ENCODE measurements at regions not wholly inside any gene's neighbourhood (a gene's known extent, or its start where the extent isn't known, plus 50 kb on each side); places are given as distances from the start of the nearest gene placed in this dataset.

- H3K4me3 ChIP-seq (ENCODE audit: low read depth, low read length): no peak overlapping the region
- DNase-seq (ENCODE audit: low read depth): no peak
- no peak for TF ChIP-seq MAX (IDR thresholded peaks at IDR 0.05; ENCODE audit: low read depth, low read length)
- TF ChIP-seq CTCF (IDR thresholded peaks at IDR 0.05; ENCODE audit: low read depth, low read length): no peak
- TF ChIP-seq POLR2A (IDR thresholded peaks at IDR 0.05; ENCODE audit: extremely low read depth, insufficient read length): no peak
- no peak for TF ChIP-seq MYC (IDR thresholded peaks at IDR 0.05; ENCODE audit: low read depth, low read length)
Observed at GRCh38 chr19:27681972-27682371, 1531.0 kb downstream of the UQCRFS1 start.

GRCh38 chr19:27679905-27680304 lies 1533.0 kb downstream of the UQCRFS1 start:
- no peak overlapping the region for H3K4me3 ChIP-seq (ENCODE audit: low read depth, low read length)
- TF ChIP-seq CTCF (IDR thresholded peaks at IDR 0.05; ENCODE audit: low read depth, low read length) (no peak), MYC (IDR thresholded peaks at IDR 0.05; ENCODE audit: low read depth, low read length) (no peak), MAX (IDR thresholded peaks at IDR 0.05; ENCODE audit: low read depth, low read length) (no peak), POLR2A (IDR thresholded peaks at IDR 0.05; ENCODE audit: extremely low read depth, insufficient read length) (no peak)
- DNase-seq (ENCODE audit: low read depth): no peak

- TF ChIP-seq CTCF (IDR thresholded peaks at IDR 0.05; ENCODE audit: low read depth, low read length) (no peak), MAX (IDR thresholded peaks at IDR 0.05; ENCODE audit: low read depth, low read length) (no peak), MYC (IDR thresholded peaks at IDR 0.05; ENCODE audit: low read depth, low read length) (no peak), POLR2A (IDR thresholded peaks at IDR 0.05; ENCODE audit: extremely low read depth, insufficient read length) (no peak)
- no peak overlapping the region for H3K4me3 ChIP-seq (ENCODE audit: low read depth, low read length)
- no peak for DNase-seq (ENCODE audit: low read depth)
Observed at GRCh38 chr19:27679399-27679798, 1533.6 kb downstream of the UQCRFS1 start.

GRCh38 chr19:27676877-27677276 lies 1536.1 kb downstream of the UQCRFS1 start:
- DNase-seq (ENCODE audit: low read depth): no peak
- no peak for TF ChIP-seq MYC (IDR thresholded peaks at IDR 0.05; ENCODE audit: low read depth, low read length)
- no peak for TF ChIP-seq POLR2A (IDR thresholded peaks at IDR 0.05; ENCODE audit: extremely low read depth, insufficient read length)
- TF ChIP-seq CTCF (IDR thresholded peaks at IDR 0.05; ENCODE audit: low read depth, low read length): no peak
- TF ChIP-seq MAX (IDR thresholded peaks at IDR 0.05; ENCODE audit: low read depth, low read length): no peak
- H3K4me3 ChIP-seq (ENCODE audit: low read depth, low read length): no peak overlapping the region

- DNase-seq (ENCODE audit: low read depth): no peak
- TF ChIP-seq POLR2A (IDR thresholded peaks at IDR 0.05; ENCODE audit: extremely low read depth, insufficient read length) (no peak), CTCF (IDR thresholded peaks at IDR 0.05; ENCODE audit: low read depth, low read length) (no peak), MAX (IDR thresholded peaks at IDR 0.05; ENCODE audit: low read depth, low read length) (no peak), MYC (IDR thresholded peaks at IDR 0.05; ENCODE audit: low read depth, low read length) (no peak)
- no peak overlapping the region for H3K4me3 ChIP-seq (ENCODE audit: low read depth, low read length)
Observed at GRCh38 chr19:27676334-27676733, 1536.6 kb downstream of the UQCRFS1 start.

- H3K4me3 ChIP-seq (ENCODE audit: low read depth, low read length): no peak overlapping the region
- no peak for TF ChIP-seq MAX (IDR thresholded peaks at IDR 0.05; ENCODE audit: low read depth, low read length)
- no peak for TF ChIP-seq CTCF (IDR thresholded peaks at IDR 0.05; ENCODE audit: low read depth, low read length)
- no peak for TF ChIP-seq POLR2A (IDR thresholded peaks at IDR 0.05; ENCODE audit: extremely low read depth, insufficient read length)
- TF ChIP-seq MYC (IDR thresholded peaks at IDR 0.05; ENCODE audit: low read depth, low read length): no peak
- DNase-seq (ENCODE audit: low read depth): no peak
Observed at GRCh38 chr19:27675771-27676170, 1537.2 kb downstream of the UQCRFS1 start.
